HCT116 (cell line): ENCODE measurements at regions not wholly inside any gene's neighbourhood (a gene's known extent, or its start where the extent isn't known, plus 50 kb on each side); places are given as distances from the start of the nearest gene placed in this dataset.

Source experiments
- ATAC-seq: fragments of 200-7000 bp; cut with Tn5 transposase; 2 replicates; pipeline ENCODE4 v1.9.1; 2020; ENCODE audit warnings: mild to moderate bottlenecking, moderate library complexity
- BruUV-seq: library from RNA; stranded (reverse); fragments of 400-500 nt; replicated peaks from 2 replicates; lab custom pipeline; 2021; lab: Mats Ljungman, UMichigan
- CTCF ChIA-PET: fragments of 300-600 bp; sonication (Branson Sonifier 250); formaldehyde crosslinking; loops from one replicate; lab custom pipeline; 2021; ENCODE audit warnings: antibody characterized with exemption; lab: Charles Lee
- POLR2A ChIA-PET: fragments of 300-600, 350-600 bp; sonication (Branson Sonifier 250); formaldehyde crosslinking; loops from one replicate; lab custom pipeline; 2021; ENCODE audit warnings: antibody characterized with exemption; lab: Charles Lee
- RAD21 ChIA-PET, 2 experiments: fragments of 300-600 bp; sonication (Branson Sonifier 250); formaldehyde crosslinking; loops; one replicate each; lab custom pipeline; 2023; ENCODE audit warnings: low total read pairs in 2 of 2; ENCODE audit not compliant: uncharacterized antibody in 2 of 2, unreplicated experiment in 2 of 2, low non-redundant PET in 1 of 2; lab: Charles Lee
- DNase-seq: peaks from one replicate; pipeline ENCODE4 v3.0.0-alpha.2; 2010; ENCODE audit warnings: low read depth, low spot score
- H2AFZ ChIP-seq: fragments of 200-600 bp; shearing (Covaris generic), sonication (generic); 2 replicates; pipeline ENCODE4 v1.6.1; 2017; ENCODE audit warnings: low read depth, mixed run types, mixed read lengths, antibody characterized with exemption, low read length; ENCODE audit not compliant: poor library complexity, severe bottlenecking
- H3K27ac ChIP-seq: 2 replicates; pipeline ENCODE4 v1.5.1; 2012; ENCODE audit warnings: low read depth, low read length
- H3K27me3 ChIP-seq: fragments of 200-600 bp; sonication (generic); 2 replicates; pipeline ENCODE4 v1.6.1; 2016; ENCODE audit warnings: mixed run types, low read length, mixed read lengths; ENCODE audit not compliant: insufficient read depth
- H3K36me3 ChIP-seq, 2 experiments: fragments of 200-500 bp in 1 of 2; fragments of 200-600 bp in 1 of 2; sonication (Bioruptor generic) in 1 of 2; sonication (generic) in 1 of 2; 2 replicates each; pipeline versions ENCODE4 v1.5.1 to v1.6.1; 2014 to 2016; ENCODE audit warnings: low read length in 2 of 2, inconsistent platforms in 1 of 2, mixed read lengths in 1 of 2, mixed run types in 1 of 2; ENCODE audit not compliant: insufficient read depth in 2 of 2, control insufficient read depth in 1 of 2
- H3K4me1 ChIP-seq, 2 experiments: fragments of 200-600 bp in 1 of 2; sonication (generic) in 1 of 2; 2 replicates each; pipeline versions ENCODE4 v1.5.1 to v1.6.1; 2012 to 2017; ENCODE audit warnings: low read length in 2 of 2, inconsistent platforms in 1 of 2, mild to moderate bottlenecking in 1 of 2, mixed read lengths in 1 of 2, mixed run types in 1 of 2, moderate library complexity in 1 of 2; ENCODE audit not compliant: insufficient read depth in 2 of 2, control insufficient read depth in 1 of 2
- H3K4me2 ChIP-seq: fragments of 200-600 bp; sonication (generic); 2 replicates; pipeline ENCODE4 v1.6.1; 2017; ENCODE audit warnings: mixed run types, low read length, mixed read lengths
- H3K4me3 ChIP-seq, 2 experiments: fragments of 200-600 bp in 1 of 2; sonication (generic) in 1 of 2; replicated peaks in 1 of 2; 2 replicates each; pipeline ENCODE4 v1.5.1; 2011 to 2016; ENCODE audit warnings: low read length in 2 of 2, control low read depth in 1 of 2, low read depth in 1 of 2, mild to moderate bottlenecking in 1 of 2, mixed read lengths in 1 of 2, mixed run types in 1 of 2
- H3K79me2 ChIP-seq: fragments of 200-600 bp; sonication (generic); 2 replicates; pipeline ENCODE4 v1.6.1; 2017; ENCODE audit warnings: mild to moderate bottlenecking, mixed run types, low read length, moderate library complexity, mixed read lengths; ENCODE audit not compliant: insufficient read depth
- H3K9ac ChIP-seq: fragments of 200-600 bp; sonication (generic); 2 replicates; pipeline ENCODE4 v1.6.1; 2016; ENCODE audit warnings: low read length, mixed read lengths
- H3K9me2 ChIP-seq: fragments of 200-600 bp; sonication (generic), shearing (Covaris generic); 2 replicates; pipeline ENCODE4 v1.6.1; 2017; ENCODE audit warnings: mixed run types, mild to moderate bottlenecking, moderate library complexity; ENCODE audit not compliant: insufficient read depth
- H3K9me3 ChIP-seq, 2 experiments: fragments of 200-500 bp in 1 of 2; fragments of 200-600 bp in 1 of 2; sonication (Bioruptor generic) in 1 of 2; sonication (generic) in 1 of 2; 2 replicates each; pipeline ENCODE4 v1.6.1; 2014 to 2017; ENCODE audit warnings: low read length in 2 of 2, mixed read lengths in 2 of 2, inconsistent platforms in 1 of 2, low read depth in 1 of 2, mild to moderate bottlenecking in 1 of 2, mixed run types in 1 of 2, moderate library complexity in 1 of 2; ENCODE audit not compliant: control insufficient read depth in 1 of 2, insufficient read depth in 1 of 2
- H4K20me1 ChIP-seq: fragments of 200-600 bp; sonication (generic), shearing (Covaris generic); 2 replicates; pipeline ENCODE4 v1.6.1; 2017; ENCODE audit warnings: mixed run types, mild to moderate bottlenecking, moderate library complexity; ENCODE audit not compliant: insufficient read depth
- ATF3 ChIP-seq: IDR thresholded peaks from 2 replicates; pipeline ENCODE4 v1.6.1; 2012
- CBX3 ChIP-seq: IDR thresholded peaks from 2 replicates; pipeline ENCODE4 v1.6.1; 2012; ENCODE audit warnings: low read depth
- CEBPB ChIP-seq: IDR thresholded peaks from 2 replicates; pipeline ENCODE4 v1.6.1; 2012; ENCODE audit warnings: low read depth
- CTCF ChIP-seq, 3 experiments: fragments of 200-600 bp in 1 of 3; sonication (generic) in 1 of 3; IDR thresholded peaks in 2 of 3; conservative IDR thresholded peaks in 1 of 3; 2 replicates each; pipeline ENCODE4 v1.5.1; 2012 to 2017; ENCODE audit warnings: low read depth in 2 of 3, low read length in 2 of 3, antibody characterized with exemption in 1 of 3, borderline replicate concordance in 1 of 3, control low read depth in 1 of 3, mild to moderate bottlenecking in 1 of 3, mixed read lengths in 1 of 3, mixed run types in 1 of 3, moderate library complexity in 1 of 3; ENCODE audit not compliant: insufficient read depth in 1 of 3
- EGR1 ChIP-seq: IDR thresholded peaks from 2 replicates; pipeline ENCODE4 v1.6.1; 2012; ENCODE audit warnings: low read depth
- ELF1 ChIP-seq: IDR thresholded peaks from 2 replicates; pipeline ENCODE4 v1.6.1; 2012; ENCODE audit warnings: low read depth, borderline replicate concordance
- EZH2 ChIP-seq: fragments of 200-600 bp; sonication (generic); IDR thresholded peaks from 2 replicates; pipeline ENCODE4 v1.6.1; 2017; ENCODE audit warnings: antibody characterized with exemption, mixed run types
- EZH2phosphoT487 ChIP-seq: fragments of 200-600 bp; IDR thresholded peaks from 2 replicates; pipeline ENCODE4 v1.6.1; 2018; ENCODE audit warnings: antibody characterized with exemption, borderline replicate concordance
- JUND ChIP-seq: IDR thresholded peaks from 2 replicates; pipeline ENCODE4 v1.6.1; 2012
- MAX ChIP-seq: IDR thresholded peaks from 2 replicates; pipeline ENCODE4 v1.6.1; 2012
- POLR2A ChIP-seq: IDR thresholded peaks from 2 replicates; pipeline ENCODE4 v1.7.0; 2011; ENCODE audit warnings: borderline replicate concordance; ENCODE audit not compliant: insufficient read depth, insufficient read length; ENCODE audit errors: extremely low read depth
- POLR2AphosphoS5 ChIP-seq: IDR thresholded peaks from 2 replicates; pipeline ENCODE4 v1.6.1; 2011; ENCODE audit warnings: mild to moderate bottlenecking, low read depth, low read length, moderate library complexity
- RAD21 ChIP-seq: IDR thresholded peaks from 2 replicates; pipeline ENCODE4 v1.6.1; 2012; ENCODE audit warnings: low read depth, mild to moderate bottlenecking
- SIN3A ChIP-seq: IDR thresholded peaks from 2 replicates; pipeline ENCODE4 v1.6.1; 2012; ENCODE audit warnings: low read depth
- SP1 ChIP-seq: IDR thresholded peaks from 2 replicates; pipeline ENCODE4 v1.6.1; 2012; ENCODE audit warnings: low read depth
- SRF ChIP-seq: IDR thresholded peaks from 2 replicates; pipeline ENCODE4 v1.6.1; 2012; ENCODE audit warnings: low read depth
- TCF7L2 ChIP-seq: IDR thresholded peaks from 2 replicates; pipeline ENCODE4 v1.7.0; 2011; ENCODE audit warnings: borderline replicate concordance, inconsistent platforms; ENCODE audit not compliant: insufficient read depth, insufficient read length; ENCODE audit errors: extremely low read depth
- YY1 ChIP-seq: IDR thresholded peaks from 2 replicates; pipeline ENCODE4 v1.6.1; 2011; ENCODE audit warnings: low read length, low read depth, moderate library complexity, mild to moderate bottlenecking; ENCODE audit not compliant: insufficient replicate concordance; ENCODE audit errors: extremely low read depth
- ZBTB33 ChIP-seq: IDR thresholded peaks from 2 replicates; pipeline ENCODE4 v1.6.1; 2011; ENCODE audit warnings: mild to moderate bottlenecking, low read length, moderate library complexity; ENCODE audit not compliant: insufficient replicate concordance; ENCODE audit errors: extremely low read depth
- ZFX ChIP-seq: fragments of 450-650 bp; IDR thresholded peaks from 2 replicates; pipeline ENCODE4 v1.6.1; 2017
- ZNF274 ChIP-seq: fragments of 200-500 bp; sonication (Bioruptor generic); IDR thresholded peaks from 2 replicates; pipeline ENCODE4 v1.6.1; 2014; ENCODE audit warnings: mild to moderate bottlenecking, low read depth, low read length, inconsistent platforms
- intact Hi-C: fragments of 100-400 bp; cut with micrococcal nuclease; formaldehyde crosslinking; loops from 2 replicates; pipeline ENCODE4 v1.10.0; 2022
- TF ChIP-seq, protein P1 (sequence below): IDR thresholded peaks from 2 replicates; pipeline ENCODE4 v1.6.1; 2012; ENCODE audit warnings: low read depth

- ChIA-PET CTCF (no interaction called here), POLR2A (no interaction called here), RAD21 (no interaction called here)
- no peak overlapping the region for H3K9ac ChIP-seq
- H3K4me1 ChIP-seq = peaks cover 3 to 7% of the 10 kb centered on the region in 2 experiments; a peak in 3 of 4 replicates
- no peaks in the 10 kb centered on the region for H3K79me2 ChIP-seq
- no TSS peak for BruUV-seq
- intact Hi-C loops = no loop called here
- no peaks in the 10 kb centered on the region; the same call in 1 of the 2 replicates for H3K27me3 ChIP-seq
- no peak overlapping the region for H3K27ac ChIP-seq
- H4K20me1 ChIP-seq = no peaks in the 10 kb centered on the region
- ATAC-seq (peak; percentile 42; the same call in 1 of the 2 replicates), DNase-seq (peak; percentile 16)
- H2AFZ ChIP-seq = no peak overlapping the region
- no peak overlapping the region for H3K4me2 ChIP-seq
- H3K9me3 ChIP-seq = no peaks in the 10 kb centered on the region
- H3K36me3 ChIP-seq = no peaks in the 10 kb centered on the region
- H3K4me3 ChIP-seq = no peak overlapping the region
- no peaks in the 10 kb centered on the region for H3K9me2 ChIP-seq
- TF ChIP-seq ZFX (no peak), ZBTB33 (no peak), EGR1 (no peak), ATF3 (peak; percentile 52), ZNF274 (no peak), TCF7L2 (no peak), SP1 (0 out of 2 replicates have a peak, but pooled peaks have one; percentile 11), CEBPB (peak; percentile 49; the same call in 1 of the 2 replicates), EZH2 (no peak), YY1 (no peak), POLR2A (no peak), RAD21 (no peak), SIN3A (no peak), CBX3 (no peak), MAX (no peak), EZH2phosphoT487 (no peak), CTCF (IDR thresholded peaks at IDR 0.05 in 2 of 3, conservative IDR thresholded peaks at IDR 0.05 in 1 of 3; ENCODE audit: borderline replicate concordance in 1 of 3, insufficient read depth in 1 of 3, low read depth in 2 of 3, low read length in 2 of 3) (no peak), SRF (no peak), ELF1 (no peak), POLR2AphosphoS5 (no peak), JUND (peak; percentile 22; the same call in 1 of the 2 replicates)
- TF ChIP-seq, protein P1, sequence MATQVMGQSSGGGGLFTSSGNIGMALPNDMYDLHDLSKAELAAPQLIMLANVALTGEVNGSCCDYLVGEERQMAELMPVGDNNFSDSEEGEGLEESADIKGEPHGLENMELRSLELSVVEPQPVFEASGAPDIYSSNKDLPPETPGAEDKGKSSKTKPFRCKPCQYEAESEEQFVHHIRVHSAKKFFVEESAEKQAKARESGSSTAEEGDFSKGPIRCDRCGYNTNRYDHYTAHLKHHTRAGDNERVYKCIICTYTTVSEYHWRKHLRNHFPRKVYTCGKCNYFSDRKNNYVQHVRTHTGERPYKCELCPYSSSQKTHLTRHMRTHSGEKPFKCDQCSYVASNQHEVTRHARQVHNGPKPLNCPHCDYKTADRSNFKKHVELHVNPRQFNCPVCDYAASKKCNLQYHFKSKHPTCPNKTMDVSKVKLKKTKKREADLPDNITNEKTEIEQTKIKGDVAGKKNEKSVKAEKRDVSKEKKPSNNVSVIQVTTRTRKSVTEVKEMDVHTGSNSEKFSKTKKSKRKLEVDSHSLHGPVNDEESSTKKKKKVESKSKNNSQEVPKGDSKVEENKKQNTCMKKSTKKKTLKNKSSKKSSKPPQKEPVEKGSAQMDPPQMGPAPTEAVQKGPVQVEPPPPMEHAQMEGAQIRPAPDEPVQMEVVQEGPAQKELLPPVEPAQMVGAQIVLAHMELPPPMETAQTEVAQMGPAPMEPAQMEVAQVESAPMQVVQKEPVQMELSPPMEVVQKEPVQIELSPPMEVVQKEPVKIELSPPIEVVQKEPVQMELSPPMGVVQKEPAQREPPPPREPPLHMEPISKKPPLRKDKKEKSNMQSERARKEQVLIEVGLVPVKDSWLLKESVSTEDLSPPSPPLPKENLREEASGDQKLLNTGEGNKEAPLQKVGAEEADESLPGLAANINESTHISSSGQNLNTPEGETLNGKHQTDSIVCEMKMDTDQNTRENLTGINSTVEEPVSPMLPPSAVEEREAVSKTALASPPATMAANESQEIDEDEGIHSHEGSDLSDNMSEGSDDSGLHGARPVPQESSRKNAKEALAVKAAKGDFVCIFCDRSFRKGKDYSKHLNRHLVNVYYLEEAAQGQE = no peak
Measured at GRCh38 chr1:100622037-100622436, 84.1 kb downstream of the GPR88 start.
